ENCODE measurements at regions not wholly inside any gene's neighbourhood (a gene's known extent, or its start where the extent isn't known, plus 50 kb on each side); places are given as distances from the start of the nearest gene placed in this dataset.

- no peak for DNase-seq (ENCODE audit: low read depth)
These were observed 96.1 kb upstream of the SALL3 start for GRCh38 chr18:78883501-78883900.

GRCh38 chr18:78884502-78884901 is 95.1 kb upstream of the SALL3 start:
- no peak for DNase-seq (ENCODE audit: low read depth)

DNA sequence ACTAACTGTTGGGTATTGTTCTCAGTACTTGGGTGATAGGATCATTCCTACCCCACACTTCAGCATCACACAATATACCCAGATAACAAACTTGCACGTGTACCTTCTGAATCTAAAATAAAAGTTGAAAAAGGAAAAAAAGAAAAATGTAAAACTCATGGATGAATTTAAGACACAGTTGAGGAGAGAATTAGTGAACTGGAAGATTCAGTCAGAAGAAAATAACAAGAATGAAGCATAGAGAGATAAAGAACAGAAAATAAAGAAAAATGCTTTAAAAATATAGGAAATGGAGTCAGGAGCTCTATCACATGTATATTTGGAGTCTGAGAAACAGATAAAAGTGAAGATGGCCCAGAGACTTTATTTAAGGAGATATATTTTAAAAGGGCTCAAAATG is 90.4 kb upstream of the SALL3 start:
- DNase-seq (ENCODE audit: low read depth) = no peak

DNA sequence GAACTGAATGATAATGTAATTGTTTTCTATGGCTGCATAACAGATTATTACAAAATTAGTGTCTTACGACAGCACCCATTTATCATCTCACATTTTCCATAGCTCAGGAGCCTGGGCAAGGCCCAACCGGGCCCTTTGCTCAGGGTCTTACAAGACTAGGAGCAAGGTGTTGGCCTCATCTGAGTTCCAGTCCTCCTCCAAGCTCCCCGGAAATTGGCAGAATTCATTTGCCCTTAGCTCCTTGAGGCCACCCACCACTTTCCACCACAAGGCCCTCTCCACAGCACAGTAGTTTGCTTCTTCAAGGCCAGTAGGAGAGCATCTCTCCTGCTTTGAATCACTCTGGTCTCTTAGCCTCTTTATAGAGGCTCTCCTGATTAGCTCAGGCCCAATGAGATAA is 89.2 kb upstream of the SALL3 start:
- DNase-seq (ENCODE audit: low read depth) = no peak

- no peak for DNase-seq (ENCODE audit: low read depth)
These were observed 88.3 kb upstream of the SALL3 start for GRCh38 chr18:78891185-78891762.

DNA sequence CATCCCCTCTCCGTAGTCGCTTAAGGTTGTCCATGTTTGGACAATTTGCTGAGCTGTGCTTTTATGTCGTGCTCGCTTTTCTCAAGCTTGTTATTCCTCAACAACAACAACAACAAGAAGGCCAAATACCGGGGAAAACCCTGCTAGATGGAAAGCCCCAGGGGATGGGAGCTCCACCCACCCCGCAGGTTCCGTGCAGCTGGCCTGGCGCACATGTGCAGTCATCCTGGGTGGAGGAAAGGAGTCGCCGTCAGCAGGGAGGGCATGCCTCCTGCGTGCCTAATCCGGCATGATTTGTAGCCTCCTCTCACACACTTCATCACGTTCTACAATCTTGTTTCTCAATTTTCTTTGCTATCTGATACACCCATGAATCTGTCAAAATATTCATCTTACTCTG is 87.4 kb upstream of the SALL3 start:
- no peak for DNase-seq (ENCODE audit: low read depth)

GRCh38 chr18:78892721-78893120 is 86.9 kb upstream of the SALL3 start:
- DNase-seq (ENCODE audit: low read depth) = no peak

DNA sequence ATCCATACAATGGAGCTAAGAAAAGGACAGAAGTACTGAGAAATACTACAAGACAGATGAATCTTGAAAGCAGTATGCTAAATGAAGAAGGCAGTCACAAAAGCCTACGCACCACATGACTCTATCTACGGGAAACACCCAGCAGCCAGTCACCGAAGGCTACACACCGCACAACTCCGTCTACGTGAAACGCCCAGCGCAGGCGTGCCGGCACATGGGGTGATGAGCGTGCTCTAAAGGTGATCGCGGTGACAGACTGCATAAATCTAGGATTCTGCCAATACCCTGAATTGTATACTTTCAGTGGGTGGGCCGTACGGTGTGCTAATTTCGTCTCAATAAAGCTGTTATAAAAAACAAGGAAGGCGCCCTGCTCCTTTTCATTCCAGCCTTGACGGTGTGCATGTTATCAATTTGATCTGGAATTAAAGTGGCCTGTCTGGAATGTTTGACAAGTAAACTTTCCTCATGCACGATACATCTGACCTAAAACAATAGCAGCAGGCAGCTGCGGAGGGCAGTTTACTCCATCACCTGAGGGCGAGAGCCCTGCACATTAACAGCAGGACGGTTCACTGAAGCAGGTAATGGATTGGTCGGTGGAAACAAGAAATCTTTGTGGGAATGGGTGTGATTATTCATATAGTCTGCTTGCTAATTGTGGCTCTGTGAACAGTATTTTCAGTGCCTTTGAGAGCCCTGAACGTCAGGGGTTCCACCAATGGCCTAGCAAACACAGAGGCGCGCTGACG is 86.2 kb upstream of the SALL3 start:
- DNase-seq (ENCODE audit: low read depth) = no peak

GRCh38 chr18:78894033-78894305 is 85.6 kb upstream of the SALL3 start:
- DNase-seq (ENCODE audit: low read depth) = no peak

DNA sequence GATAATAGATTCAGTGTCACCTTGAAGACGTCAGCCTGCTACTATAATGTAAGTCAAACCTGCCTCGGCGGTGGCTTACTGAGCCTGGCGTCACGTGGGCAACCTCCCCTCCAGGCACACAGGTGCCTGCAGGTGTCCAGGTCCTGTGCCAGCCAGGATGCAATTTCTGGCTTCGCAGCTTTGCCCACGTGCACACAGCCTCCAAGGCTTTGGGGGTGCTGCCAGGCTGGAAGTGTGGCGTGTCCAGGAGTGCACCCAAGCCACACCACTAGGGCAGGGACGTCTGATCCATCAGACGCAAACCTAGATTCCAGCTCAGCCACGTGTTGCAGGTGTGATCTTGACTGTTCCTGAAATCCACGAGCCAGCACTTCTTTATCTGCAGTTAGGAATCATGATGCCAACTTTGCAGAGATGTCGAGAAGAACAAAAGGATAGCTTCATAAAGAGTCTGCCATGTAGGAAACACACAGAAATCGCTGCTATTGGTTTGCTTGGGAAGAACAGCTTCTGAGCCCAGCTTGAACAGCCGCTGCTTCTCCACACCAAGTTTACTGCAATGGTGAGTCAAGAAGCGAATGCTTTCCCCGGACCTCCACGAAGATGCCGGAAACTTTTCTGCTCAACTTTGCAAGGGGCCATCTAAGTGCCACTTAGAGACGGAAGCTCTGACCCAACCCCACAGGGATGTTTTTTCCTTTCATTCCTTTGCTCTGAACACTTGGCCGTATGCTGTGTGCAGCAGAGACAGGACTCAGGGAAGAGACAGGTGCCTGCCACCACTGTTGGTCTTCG is 84.2 kb upstream of the SALL3 start:
- DNase-seq (ENCODE audit: low read depth) = no peak

GRCh38 chr18:78896111-78896905 is 83.3 kb upstream of the SALL3 start:
- no peak for DNase-seq (ENCODE audit: low read depth)

DNA sequence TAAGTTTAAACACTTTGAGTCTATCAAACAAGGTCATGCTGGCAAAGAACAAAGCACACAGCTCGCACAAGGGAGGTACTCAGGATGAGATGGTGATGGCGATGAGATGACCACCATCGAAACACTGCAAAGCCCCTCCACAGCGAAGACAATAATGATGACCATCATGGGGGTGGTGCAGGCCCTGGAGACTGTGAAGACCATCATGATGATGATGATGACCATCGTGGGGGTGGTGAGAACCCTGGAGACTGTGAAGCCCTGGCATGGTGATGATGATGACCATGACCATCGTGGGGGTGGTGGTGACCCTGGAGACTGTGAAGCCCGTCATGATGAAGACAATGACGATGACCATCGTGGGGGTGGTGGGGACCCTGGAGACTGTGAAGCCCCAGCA is 81.6 kb upstream of the SALL3 start:
- DNase-seq (ENCODE audit: low read depth) = no peak

- no peak for DNase-seq (ENCODE audit: low read depth)
These were observed 81.0 kb upstream of the SALL3 start for GRCh38 chr18:78898635-78899034.

DNA sequence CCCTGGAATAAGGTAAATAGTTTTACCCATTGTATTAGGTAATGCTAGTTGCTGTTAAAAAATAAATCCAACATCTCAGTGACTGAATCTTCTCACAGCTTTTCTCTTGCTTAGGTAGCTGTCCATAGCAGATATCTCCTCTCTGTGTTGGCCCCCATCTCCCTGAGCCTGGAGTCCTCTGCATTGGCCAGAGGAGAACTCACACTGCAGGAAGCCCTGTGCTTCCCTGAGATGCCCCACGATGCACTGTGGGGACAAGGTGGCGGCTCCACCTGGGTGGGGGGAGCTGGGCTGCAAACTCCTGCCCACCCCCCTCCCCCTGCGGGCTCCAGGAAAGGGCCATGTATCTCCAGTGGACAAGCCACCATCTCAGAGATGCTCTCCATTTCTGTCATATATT is 80.4 kb upstream of the SALL3 start:
- no peak for DNase-seq (ENCODE audit: low read depth)

DNA sequence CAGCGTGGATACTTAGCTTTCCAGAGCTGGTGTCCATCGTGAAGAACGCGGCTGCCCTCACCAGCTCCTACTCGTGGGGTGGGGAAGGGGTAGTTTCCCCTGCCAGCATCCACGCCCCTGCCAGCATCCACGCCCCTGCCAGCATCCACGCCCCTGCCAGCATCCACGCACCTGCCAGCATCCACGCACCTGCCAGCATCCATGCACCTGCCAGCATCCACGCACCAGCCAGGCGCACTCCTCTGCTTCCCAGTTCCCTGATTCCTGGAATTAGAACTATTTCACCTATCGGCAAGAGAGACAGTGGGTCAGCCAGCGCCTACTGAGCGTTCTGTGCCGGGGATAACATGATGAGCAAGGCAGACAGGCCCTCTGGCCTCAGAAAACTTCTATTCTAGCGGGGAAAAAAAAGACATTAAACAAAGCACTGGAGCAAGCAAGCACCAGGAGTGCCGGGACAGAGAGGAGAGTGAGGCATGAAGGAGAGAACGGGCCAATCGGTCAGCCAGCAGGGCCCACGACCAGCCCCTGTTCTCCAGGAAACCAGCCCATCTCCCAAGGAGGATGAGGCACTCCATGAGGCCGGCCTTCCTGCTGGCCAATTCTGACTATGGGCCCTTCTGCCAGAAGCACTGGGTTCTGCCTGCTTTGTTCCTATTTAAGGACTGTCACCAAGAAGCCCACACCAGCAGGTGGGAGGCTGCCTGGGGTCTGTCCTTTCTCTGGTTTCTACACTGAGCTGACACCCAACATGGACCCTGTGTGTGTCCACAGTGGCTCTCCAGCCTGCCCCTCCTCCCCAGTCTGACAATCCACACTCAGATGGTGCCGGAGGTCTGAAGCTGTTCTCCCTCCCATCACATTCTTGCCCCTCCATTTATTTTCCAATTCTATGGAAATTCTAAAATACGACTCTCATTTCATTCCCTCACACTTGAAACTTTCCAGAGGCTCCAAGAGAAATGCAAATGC is 78.4 kb upstream of the SALL3 start:
- no peak for DNase-seq (ENCODE audit: low read depth)

DNA sequence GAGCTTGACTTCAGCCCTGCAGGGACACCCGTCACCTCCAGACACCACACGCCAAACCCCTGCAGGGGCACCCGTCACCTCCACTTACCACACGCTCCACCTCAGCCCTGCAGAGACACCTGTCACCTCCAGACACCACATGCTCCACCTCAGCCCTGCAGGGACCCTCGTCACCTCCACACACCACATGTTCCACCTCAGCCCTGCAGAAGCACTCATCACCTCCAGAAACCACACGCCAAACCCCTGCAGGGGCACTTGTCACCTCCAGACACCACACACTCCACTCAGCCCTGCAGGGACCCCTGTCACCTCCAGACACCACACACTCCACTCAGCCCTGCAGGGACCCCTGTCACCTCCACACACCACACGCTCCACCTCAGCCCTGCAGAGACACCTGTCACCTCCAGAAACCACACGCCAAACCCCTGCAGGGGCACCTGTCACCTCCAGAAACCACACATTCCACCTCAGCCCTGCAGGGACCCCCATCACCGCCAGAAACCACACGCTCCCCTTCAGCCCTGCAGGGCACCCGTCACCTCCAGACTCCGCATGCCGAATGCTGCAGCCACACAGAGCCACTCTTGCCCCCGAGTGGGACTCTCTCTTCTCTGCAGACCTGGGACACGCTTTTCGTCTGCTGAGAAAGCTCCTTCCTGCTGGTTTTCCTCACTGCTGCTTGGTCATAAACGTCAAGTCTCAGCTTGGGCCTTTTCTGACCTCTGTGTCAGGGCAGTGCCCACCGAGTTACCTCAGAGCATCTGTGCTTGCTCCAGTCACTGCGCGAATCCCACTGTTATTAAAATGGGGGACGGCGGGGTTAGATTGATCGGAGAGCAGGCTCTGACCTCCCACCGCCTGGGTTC is 77.5 kb upstream of the SALL3 start:
- DNase-seq (ENCODE audit: low read depth) = no peak

GRCh38 chr18:78902795-78903435 is 76.7 kb upstream of the SALL3 start:
- DNase-seq (ENCODE audit: low read depth) = no peak

GRCh38 chr18:78903436-78904178 is 76.0 kb upstream of the SALL3 start:
- no peak for DNase-seq (ENCODE audit: low read depth)

DNA sequence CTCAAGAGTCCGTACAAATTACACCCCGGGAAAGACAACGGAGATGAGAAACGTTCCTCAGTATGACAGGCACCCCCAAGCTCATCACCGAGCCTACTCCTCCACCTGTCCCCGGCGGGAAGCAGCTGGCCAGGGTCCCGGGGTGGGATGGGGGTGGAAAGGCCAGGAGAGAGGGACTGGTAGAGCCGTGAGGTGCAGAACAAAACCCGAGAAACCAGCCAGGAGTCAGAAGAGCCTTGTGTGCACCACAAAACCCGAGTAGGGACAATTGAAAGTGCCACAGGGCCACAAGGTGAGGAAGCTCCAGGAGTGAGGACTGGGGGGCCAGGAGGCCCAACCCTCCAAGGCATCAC is 75.5 kb upstream of the SALL3 start:
- no peak for DNase-seq (ENCODE audit: low read depth)
